NT2/D1 (cell line): ENCODE measurements at regions not wholly inside any gene's neighbourhood (a gene's known extent, or its start where the extent isn't known, plus 50 kb on each side); places are given as distances from the start of the nearest gene placed in this dataset.

Source experiments
- DNase-seq: peaks from one replicate; pipeline ENCODE4 v3.0.0-alpha.2; 2011; ENCODE audit warnings: low read depth, low spot score
- H3K27me3 ChIP-seq: 2 replicates; pipeline ENCODE4 v1.6.0; 2011; ENCODE audit warnings: mild to moderate bottlenecking; ENCODE audit not compliant: insufficient read length, insufficient read depth
- H3K36me3 ChIP-seq: 2 replicates; pipeline ENCODE4 v1.6.1; 2011; ENCODE audit warnings: mild to moderate bottlenecking, low read length, mixed read lengths; ENCODE audit not compliant: insufficient read depth, insufficient read length
- H3K4me1 ChIP-seq: 2 replicates; pipeline ENCODE4 v1.5.1; 2011; ENCODE audit not compliant: insufficient read depth, insufficient read length
- H3K4me3 ChIP-seq: 2 replicates; pipeline ENCODE4 v1.5.1; 2011; ENCODE audit warnings: low read depth; ENCODE audit not compliant: insufficient read length
- H3K9ac ChIP-seq: 2 replicates; pipeline ENCODE4 v1.6.0; 2011; ENCODE audit warnings: low read depth; ENCODE audit not compliant: insufficient read length
- H3K9me3 ChIP-seq: 2 replicates; pipeline ENCODE4 v1.5.1; 2011; ENCODE audit warnings: mild to moderate bottlenecking, low read length; ENCODE audit not compliant: insufficient read depth
- SUZ12 ChIP-seq: IDR thresholded peaks from 2 replicates; pipeline ENCODE4 v1.6.1; 2011; ENCODE audit not compliant: insufficient read length, insufficient read depth; ENCODE audit errors: extremely low read depth
- YY1 ChIP-seq: IDR thresholded peaks from 2 replicates; pipeline ENCODE4 v1.6.1; 2011; ENCODE audit not compliant: insufficient read length, insufficient read depth
- ZNF274 ChIP-seq: IDR thresholded peaks from 2 replicates; pipeline ENCODE4 v1.6.1; 2011; ENCODE audit warnings: mild to moderate bottlenecking, low read depth, low read length

DNA sequence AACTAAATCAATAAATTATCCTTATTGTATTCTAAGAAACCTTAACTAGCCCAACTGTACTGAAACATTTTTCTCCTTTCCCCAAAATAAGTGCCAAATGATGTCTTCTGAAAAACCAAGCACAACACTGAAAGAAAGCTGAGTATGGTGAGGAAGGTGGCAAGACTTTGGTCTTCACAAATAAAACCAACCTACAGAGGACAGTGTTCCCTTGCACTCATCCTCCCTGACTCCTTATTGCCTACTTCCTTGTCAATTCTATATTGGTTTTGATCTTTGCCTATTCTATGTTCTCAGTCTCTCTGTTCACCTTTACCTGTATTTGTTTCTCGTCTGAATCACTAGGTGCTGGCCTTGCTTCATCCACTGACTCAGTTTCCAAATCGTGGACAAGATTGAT is 490.1 kb upstream of the ZNF385D start:
- TF ChIP-seq YY1 (no peak), ZNF274 (no peak), SUZ12 (no peak)
- no peaks in the 10 kb centered on the region for H3K27me3 ChIP-seq
- H3K9ac ChIP-seq, result no peak overlapping the region
- H3K4me3 ChIP-seq, result no peak overlapping the region
- no peaks in the 10 kb centered on the region for H3K36me3 ChIP-seq
- no peaks in the 10 kb centered on the region for H3K4me1 ChIP-seq
- no peaks in the 10 kb centered on the region for H3K9me3 ChIP-seq
- no peak for DNase-seq

DNA sequence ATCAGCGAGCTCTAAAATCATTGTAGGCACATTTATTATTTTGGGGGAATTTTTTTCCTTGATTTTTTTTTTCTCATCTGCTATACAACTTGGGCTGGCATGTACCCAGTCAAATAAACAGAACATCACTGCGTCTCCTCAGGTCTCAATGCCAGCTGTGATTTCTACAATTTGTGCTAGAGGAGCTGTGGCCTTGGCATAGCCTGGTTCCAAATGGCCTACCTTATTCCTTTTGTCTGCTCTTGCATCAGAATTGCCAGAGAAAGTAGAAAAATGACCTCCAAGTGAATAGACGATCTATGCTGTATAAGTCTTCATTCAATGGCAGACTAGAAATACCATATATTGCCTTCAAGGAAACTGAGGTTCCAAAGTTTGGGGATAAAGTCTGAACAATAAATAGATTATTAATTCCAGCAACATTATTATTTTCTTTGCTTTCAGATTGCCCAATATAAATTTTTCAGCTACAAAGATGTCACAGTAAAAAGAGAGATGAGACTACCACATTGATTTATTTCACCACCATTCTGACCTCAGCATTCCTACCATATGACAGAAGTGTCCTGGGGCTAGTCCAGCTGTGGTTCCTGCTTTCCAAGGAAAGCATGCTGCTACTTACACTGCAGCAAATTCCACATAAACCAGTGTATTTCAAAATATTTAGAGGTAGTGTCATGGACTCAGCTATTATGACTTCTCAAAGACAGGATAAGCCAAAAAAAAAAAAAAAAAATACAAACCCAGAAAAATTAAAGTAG is 493.9 kb upstream of the ZNF385D start:
- Histone ChIP-seq H3K27me3 (no peaks in the 10 kb centered on the region), H3K9me3 (no peaks in the 10 kb centered on the region), H3K36me3 (no peaks in the 10 kb centered on the region), H3K4me3 (no peak overlapping the region), H3K9ac (no peak overlapping the region), H3K4me1 (no peaks in the 10 kb centered on the region)
- DNase-seq, result no peak
- no peak for TF ChIP-seq ZNF274
- TF ChIP-seq YY1, result no peak
- no peak for TF ChIP-seq SUZ12

DNA sequence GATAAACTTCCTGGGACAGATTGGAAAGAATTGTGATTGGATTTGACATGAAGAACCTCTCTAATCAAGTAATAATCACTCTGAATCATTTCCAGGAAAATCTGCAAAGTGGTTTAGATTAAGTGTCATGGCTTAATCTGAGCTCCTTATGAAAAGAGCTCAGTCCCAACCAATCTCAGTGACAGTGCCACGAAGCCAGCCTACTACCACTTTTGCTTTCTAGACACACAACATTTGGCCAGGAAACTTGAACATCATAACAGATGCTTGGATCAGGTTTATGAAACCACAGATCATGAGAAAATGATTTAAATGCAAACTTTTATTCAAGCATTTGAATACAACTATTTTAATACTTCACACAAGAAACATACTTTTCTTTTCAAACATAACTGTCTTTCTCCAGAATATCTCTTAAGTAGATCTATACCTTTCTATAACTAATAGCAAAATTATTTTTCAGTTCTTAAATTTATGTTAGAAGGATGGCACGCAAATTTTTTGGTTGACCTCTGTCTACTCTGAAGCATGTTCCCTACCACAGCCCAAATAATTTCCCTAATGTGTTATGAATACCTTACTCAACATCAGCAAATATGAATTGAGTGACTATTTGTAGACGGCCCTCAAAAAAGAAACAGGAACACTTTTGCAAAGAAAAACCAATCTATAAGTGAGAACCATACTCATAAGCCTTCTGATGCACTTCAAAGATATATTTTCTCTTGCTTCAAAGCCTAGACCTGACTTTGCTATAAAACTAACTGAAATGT is 495.0 kb upstream of the ZNF385D start:
- Histone ChIP-seq H3K9me3 (no peaks in the 10 kb centered on the region), H3K27me3 (no peaks in the 10 kb centered on the region)

DNA sequence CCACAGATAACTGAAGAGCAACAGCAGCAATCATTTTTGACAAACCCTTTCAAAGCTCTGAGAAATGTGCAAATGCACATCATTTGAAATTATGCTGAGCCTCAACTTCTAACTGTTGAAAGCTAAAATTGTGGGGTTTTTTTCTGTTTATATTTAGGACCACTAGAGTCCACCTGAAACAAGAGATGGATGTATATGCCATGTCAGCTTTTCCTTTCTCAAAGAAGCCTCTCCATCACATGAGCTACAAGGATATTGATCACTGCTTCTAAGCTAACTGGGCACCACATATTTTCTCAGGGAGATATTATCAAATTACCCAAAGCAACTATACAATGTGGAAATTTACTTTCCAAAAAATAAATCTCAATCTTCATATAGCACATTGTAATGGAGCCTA is 498.6 kb upstream of the ZNF385D start:
- no peak for DNase-seq
- H3K36me3 ChIP-seq, result no peaks in the 10 kb centered on the region
- H3K4me3 ChIP-seq, result no peak overlapping the region
- no peak overlapping the region for H3K9ac ChIP-seq
- TF ChIP-seq SUZ12 (no peak), ZNF274 (no peak), YY1 (no peak)
- no peaks in the 10 kb centered on the region for H3K9me3 ChIP-seq
- H3K27me3 ChIP-seq, result no peaks in the 10 kb centered on the region
- no peaks in the 10 kb centered on the region for H3K4me1 ChIP-seq

More for the DNA sequence above, 495.0 kb upstream of the ZNF385D start:
- Histone ChIP-seq H3K36me3 (no peaks in the 10 kb centered on the region), H3K4me1 (no peaks in the 10 kb centered on the region), H3K9ac (no peak overlapping the region), H3K4me3 (no peak overlapping the region)
- DNase-seq, result no peak
- TF ChIP-seq SUZ12 (no peak), YY1 (no peak), ZNF274 (no peak)

DNA sequence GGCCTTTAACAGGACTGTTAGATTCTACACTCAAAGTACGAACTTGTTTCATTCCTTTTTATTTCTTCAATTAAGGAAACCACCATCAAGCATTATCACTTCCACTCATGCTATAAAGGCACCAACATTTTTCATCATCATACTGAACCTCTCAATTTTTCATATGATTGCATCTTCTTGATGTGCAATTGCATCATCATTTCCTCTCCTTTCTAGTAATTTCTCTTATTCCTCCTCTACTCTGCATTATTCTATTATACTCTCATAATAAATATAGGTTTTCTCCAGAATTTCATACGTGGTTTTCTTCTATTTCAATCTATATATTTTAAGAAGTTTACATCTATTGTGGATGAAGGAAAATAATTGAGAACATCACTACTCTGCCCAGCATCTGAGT is 506.2 kb upstream of the ZNF385D start:
- DNase-seq, result no peak
- Histone ChIP-seq H3K9me3 (no peaks in the 10 kb centered on the region), H3K27me3 (no peaks in the 10 kb centered on the region), H3K4me3 (no peak overlapping the region), H3K36me3 (no peaks in the 10 kb centered on the region), H3K9ac (no peak overlapping the region), H3K4me1 (no peaks in the 10 kb centered on the region)
- TF ChIP-seq SUZ12 (no peak), YY1 (no peak), ZNF274 (no peak)

DNA sequence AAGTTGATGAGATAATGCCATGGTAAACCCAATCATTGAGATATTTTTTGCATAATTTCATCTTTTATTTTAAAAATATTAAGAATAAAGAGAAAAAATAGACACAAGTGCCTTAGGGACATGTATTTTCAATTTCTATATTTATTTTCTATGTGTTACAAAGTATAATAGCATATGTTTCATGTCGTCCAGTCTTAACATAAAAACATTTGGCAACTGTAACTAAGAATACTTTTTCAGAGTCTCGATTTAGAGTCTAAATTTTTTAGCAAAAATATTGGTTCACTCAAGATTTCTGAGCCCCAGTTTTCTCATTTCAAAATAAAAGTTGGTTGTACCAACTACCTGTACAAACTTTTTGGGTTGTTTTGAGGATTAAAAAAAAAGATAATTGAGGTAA is 511.4 kb upstream of the ZNF385D start:
- no peak overlapping the region for H3K4me3 ChIP-seq
- H3K27me3 ChIP-seq, result no peaks in the 10 kb centered on the region
- H3K9ac ChIP-seq, result no peak overlapping the region
- H3K9me3 ChIP-seq, result no peaks in the 10 kb centered on the region
- H3K4me1 ChIP-seq, result no peaks in the 10 kb centered on the region
- no peaks in the 10 kb centered on the region for H3K36me3 ChIP-seq
- no peak for DNase-seq
- TF ChIP-seq YY1 (no peak), ZNF274 (no peak), SUZ12 (no peak)

DNA sequence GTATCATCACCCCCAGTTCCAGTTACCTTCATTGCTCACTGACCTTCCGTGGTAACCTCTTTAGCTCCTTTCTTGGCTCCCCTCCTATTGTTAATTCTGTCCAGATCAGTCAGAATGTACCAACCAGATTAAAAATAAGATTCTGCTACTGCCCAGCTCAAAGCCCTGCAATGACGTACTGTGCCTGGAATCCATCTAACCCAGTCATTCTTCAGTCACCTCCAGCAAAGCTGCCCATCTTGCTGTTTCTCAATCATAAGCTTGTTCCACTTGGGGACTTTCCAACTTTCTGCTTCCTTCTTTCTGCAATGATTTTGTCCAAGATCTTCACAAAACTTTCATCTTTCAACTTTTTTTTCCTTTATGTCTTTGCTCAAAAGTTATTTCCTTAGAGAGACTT is 512.0 kb upstream of the ZNF385D start:
- H3K27me3 ChIP-seq, result no peaks in the 10 kb centered on the region
- H3K4me3 ChIP-seq, result no peak overlapping the region
- no peak for DNase-seq
- TF ChIP-seq SUZ12 (no peak), ZNF274 (no peak), YY1 (no peak)
- H3K9ac ChIP-seq, result no peak overlapping the region
- H3K9me3 ChIP-seq, result no peaks in the 10 kb centered on the region
- H3K4me1 ChIP-seq, result no peaks in the 10 kb centered on the region
- H3K36me3 ChIP-seq, result no peaks in the 10 kb centered on the region
